Nephron (organoid): ENCODE measurements at regions not wholly inside any gene's neighbourhood (a gene's known extent, or its start where the extent isn't known, plus 50 kb on each side); places are given as distances from the start of the nearest gene placed in this dataset.

Experiments used
- H3K27ac Mint-ChIP-seq, 3 experiments: 2 replicates each; pipeline ENCODE4 v1.8.0; 2020; ENCODE audit warnings: mixed read lengths in 3 of 3, mild to moderate bottlenecking in 2 of 3, moderate library complexity in 1 of 3
- H3K27me3 Mint-ChIP-seq: 2 replicates; pipeline ENCODE4 v1.8.0; 2021; ENCODE audit warnings: low read depth, mild to moderate bottlenecking, moderate library complexity, mixed read lengths
- H3K36me3 Mint-ChIP-seq: 2 replicates; pipeline ENCODE4 v1.8.0; 2020; ENCODE audit warnings: low read depth, mixed read lengths
- H3K4me1 Mint-ChIP-seq: 2 replicates; pipeline ENCODE4 v1.8.0; 2020; ENCODE audit warnings: mixed read lengths
- H3K4me3 Mint-ChIP-seq, 3 experiments: 2 replicates each; pipeline ENCODE4 v1.8.0; 2020; ENCODE audit warnings: mild to moderate bottlenecking in 3 of 3, mixed read lengths in 3 of 3, moderate library complexity in 2 of 3
- H3K9me3 Mint-ChIP-seq: 2 replicates; pipeline ENCODE4 v1.8.0; 2020; ENCODE audit warnings: mixed read lengths
- TF ChIP-seq, protein P1 (sequence below), 3 experiments: fragments of 200-600 bp; sonication (generic); IDR thresholded peaks; one replicate each; pipeline ENCODE4 v1.5.0; 2021; ENCODE audit warnings: antibody characterized with exemption in 3 of 3; ENCODE audit not compliant: unreplicated experiment in 3 of 3

DNA sequence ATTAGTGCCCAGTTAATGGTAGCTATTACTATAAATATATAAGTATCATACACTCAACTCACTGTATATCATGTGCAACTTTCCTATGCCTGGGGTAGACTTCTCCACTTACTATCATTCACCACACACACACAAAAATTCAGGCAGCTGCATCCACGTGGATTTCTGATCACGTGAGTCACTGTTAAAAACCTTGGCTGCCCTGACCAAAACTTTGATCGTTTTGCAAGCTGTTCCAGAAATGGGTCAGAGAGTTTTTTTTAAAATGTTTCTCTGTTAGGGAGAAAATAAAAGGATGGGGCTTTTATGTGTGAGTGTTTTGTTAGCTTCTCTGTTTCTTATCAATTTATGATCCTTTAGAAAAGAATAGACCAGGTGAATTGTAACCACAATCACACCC is 198.2 kb upstream of the CNOT2 start:
- H3K27me3 Mint-ChIP-seq = no peaks in the 10 kb centered on the region
- no peaks in the 10 kb centered on the region for H3K9me3 Mint-ChIP-seq
- no peak overlapping the region for H3K27ac Mint-ChIP-seq
- no peaks in the 10 kb centered on the region for H3K36me3 Mint-ChIP-seq
- H3K4me1 Mint-ChIP-seq = peaks cover 23% of the 10 kb centered on the region
- H3K4me3 Mint-ChIP-seq = no peak overlapping the region
- TF ChIP-seq, protein P1, sequence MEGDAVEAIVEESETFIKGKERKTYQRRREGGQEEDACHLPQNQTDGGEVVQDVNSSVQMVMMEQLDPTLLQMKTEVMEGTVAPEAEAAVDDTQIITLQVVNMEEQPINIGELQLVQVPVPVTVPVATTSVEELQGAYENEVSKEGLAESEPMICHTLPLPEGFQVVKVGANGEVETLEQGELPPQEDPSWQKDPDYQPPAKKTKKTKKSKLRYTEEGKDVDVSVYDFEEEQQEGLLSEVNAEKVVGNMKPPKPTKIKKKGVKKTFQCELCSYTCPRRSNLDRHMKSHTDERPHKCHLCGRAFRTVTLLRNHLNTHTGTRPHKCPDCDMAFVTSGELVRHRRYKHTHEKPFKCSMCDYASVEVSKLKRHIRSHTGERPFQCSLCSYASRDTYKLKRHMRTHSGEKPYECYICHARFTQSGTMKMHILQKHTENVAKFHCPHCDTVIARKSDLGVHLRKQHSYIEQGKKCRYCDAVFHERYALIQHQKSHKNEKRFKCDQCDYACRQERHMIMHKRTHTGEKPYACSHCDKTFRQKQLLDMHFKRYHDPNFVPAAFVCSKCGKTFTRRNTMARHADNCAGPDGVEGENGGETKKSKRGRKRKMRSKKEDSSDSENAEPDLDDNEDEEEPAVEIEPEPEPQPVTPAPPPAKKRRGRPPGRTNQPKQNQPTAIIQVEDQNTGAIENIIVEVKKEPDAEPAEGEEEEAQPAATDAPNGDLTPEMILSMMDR (IDR thresholded peaks at IDR 0.05; ENCODE audit: unreplicated experiment in 3 of 3) = no peak

DNA sequence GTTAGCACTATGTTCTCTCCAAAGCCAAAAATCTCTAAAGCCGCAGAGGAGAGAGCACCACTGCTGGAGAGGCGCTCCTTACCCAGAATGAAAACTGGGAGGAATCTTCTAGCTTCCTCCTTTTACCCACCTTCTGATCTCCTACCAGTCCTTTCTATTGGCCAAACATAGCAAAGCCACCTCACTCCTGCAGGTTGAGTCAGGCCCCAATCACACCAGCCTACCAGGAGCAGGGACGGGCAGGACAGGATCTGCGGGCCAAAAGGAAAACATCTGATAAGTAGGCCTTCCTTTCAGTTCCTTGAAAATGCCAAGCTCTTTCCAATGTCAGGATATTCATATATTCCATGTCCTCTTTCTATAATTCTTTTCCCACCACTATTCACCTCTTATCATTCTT is 197.7 kb upstream of the CNOT2 start:
- Mint-ChIP-seq H3K36me3 (no peaks in the 10 kb centered on the region), H3K27me3 (no peaks in the 10 kb centered on the region), H3K4me3 (no peak overlapping the region), H3K9me3 (no peaks in the 10 kb centered on the region), H3K27ac (no peak overlapping the region), H3K4me1 (peaks cover 23% of the 10 kb centered on the region)
- TF ChIP-seq, protein P1 (IDR thresholded peaks at IDR 0.05; ENCODE audit: unreplicated experiment in 3 of 3) = no peak

DNA sequence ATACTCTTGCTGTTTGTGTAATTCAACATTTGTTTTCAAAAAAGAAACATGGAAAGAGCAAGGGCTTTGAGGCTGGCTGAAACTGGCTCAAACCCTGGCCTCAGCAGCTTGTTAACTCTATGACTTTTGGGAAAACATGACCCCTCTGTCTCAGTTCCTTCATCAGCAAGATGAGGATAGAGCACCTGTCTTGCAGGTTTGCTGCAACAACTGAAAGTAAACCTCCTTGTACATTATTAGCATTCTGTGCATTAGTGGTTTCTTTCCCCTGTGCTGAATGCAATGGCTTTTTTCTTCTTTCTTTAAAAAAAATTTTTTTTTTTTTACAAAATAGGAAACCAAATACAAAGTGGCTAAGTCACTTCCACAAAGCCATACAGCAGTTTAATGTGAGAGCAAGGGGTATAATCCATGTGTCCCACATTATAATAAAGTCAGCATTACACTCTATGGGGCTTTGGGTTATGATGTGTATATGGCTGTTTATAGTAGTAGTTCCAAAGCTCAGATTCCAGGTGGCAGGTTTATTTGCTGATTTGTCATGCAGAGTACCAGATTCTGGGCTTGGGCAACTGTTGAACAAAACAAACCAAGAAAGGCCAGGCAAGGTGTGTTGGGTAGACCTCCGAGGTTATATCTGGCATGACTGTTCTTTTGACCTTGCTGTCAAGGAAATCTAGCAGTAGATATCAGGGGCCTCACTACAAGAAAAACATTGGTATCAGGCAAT is 194.5 kb upstream of the CNOT2 start:
- Mint-ChIP-seq H3K36me3 (no peaks in the 10 kb centered on the region), H3K27ac (no peak overlapping the region), H3K4me1 (peaks cover 9% of the 10 kb centered on the region), H3K27me3 (no peaks in the 10 kb centered on the region), H3K4me3 (no peak overlapping the region), H3K9me3 (no peaks in the 10 kb centered on the region)
- TF ChIP-seq, protein P1 (IDR thresholded peaks at IDR 0.05; ENCODE audit: unreplicated experiment in 3 of 3) = no peak

DNA sequence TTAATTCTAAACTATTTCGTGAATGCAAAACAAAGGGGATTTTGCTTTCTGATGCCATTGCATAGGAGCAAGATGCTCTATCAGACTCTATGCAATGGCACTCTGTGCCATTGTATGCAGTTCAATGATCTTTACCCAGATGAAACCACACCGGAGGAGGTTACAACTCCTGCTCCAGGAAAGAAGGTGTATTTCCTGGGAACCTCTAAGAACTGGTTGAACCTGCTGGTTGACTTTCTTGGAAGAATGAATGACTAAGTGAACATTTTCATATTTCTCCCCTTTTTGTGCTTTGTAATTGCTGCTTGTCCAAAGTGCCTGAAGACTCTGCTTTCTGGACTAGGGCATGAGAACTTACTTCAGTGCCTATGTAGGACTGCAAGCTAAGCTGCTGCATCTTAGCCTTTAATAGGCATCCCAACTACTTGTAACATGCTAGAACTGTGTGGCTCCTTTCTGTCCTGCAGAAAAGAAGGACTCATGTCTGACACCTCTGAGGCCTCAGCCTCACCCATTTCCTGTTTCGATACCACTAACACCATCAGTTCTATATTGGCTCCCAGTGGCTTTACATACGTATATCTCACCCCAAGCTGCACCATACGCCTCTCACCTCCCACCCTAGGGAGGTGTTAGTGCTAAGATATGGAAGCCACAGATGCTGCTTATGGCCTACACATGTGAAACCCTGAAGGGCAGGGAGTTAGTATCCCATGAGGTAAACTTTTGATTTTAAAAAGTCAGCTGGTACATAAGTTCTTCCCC is 193.5 kb upstream of the CNOT2 start:
- Mint-ChIP-seq H3K4me1 (peaks cover 5% of the 10 kb centered on the region), H3K27me3 (no peaks in the 10 kb centered on the region), H3K9me3 (no peaks in the 10 kb centered on the region), H3K4me3 (no peak overlapping the region), H3K27ac (no peak overlapping the region), H3K36me3 (no peaks in the 10 kb centered on the region)
- TF ChIP-seq, protein P1 (IDR thresholded peaks at IDR 0.05; ENCODE audit: unreplicated experiment in 3 of 3) = no peak

DNA sequence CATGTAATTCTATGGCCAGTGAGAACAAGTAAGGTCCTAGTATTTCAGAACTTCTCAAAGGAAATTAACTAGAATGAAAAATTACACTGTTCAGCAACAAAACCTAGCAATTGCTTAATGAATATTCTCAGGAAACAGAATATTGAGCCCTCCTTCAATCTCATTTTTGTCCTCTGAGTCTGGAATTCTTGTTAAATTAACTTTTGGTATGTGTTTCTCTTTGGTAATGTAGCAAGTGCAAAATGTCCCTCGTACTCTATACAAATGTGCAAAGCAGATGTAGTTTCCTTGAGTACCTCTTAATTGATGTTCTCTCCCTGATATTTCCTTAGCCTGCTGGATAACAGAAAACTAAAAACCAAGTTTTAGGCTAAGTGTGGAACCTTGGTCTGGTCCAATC is 190.8 kb upstream of the CNOT2 start:
- Mint-ChIP-seq H3K4me1 (no peaks in the 10 kb centered on the region), H3K9me3 (no peaks in the 10 kb centered on the region), H3K4me3 (no peak overlapping the region), H3K27me3 (no peaks in the 10 kb centered on the region), H3K36me3 (no peaks in the 10 kb centered on the region), H3K27ac (no peak overlapping the region)
- TF ChIP-seq, protein P1 (IDR thresholded peaks at IDR 0.05; ENCODE audit: unreplicated experiment in 3 of 3) = no peak
